Upper lobe of left lung (tissue), 6 donors: ENCODE measurements at regions not wholly inside any gene's neighbourhood (a gene's known extent, or its start where the extent isn't known, plus 50 kb on each side); places are given as distances from the start of the nearest gene placed in this dataset.

Source experiments
- ATAC-seq, 2 donors: fragments of 200-7000 bp; cut with Tn5 transposase; one replicate each; pipeline ENCODE4 v1.9.1; 2022; ENCODE audit warnings: mild to moderate bottlenecking in 2 of 2, moderate library complexity in 2 of 2; ENCODE audit not compliant: low FRiP score in 2 of 2
- DNase-seq, 2 donors: peaks; one replicate each; pipeline ENCODE4 v3.0.0-alpha.2; 2019 to 2020
- H3K27ac ChIP-seq, 4 donors: fragments of 200-600 bp; sonication (generic); one replicate each; pipeline ENCODE4 v1.5.1; 2016 to 2019
- H3K27me3 ChIP-seq, 4 donors: fragments of 200-600 bp; sonication (generic); one replicate each; pipeline ENCODE4 v1.5.1; 2017 to 2019
- H3K36me3 ChIP-seq, 4 donors: fragments of 200-600 bp; sonication (generic); one replicate each; pipeline ENCODE4 v1.5.1; 2016 to 2019
- H3K4me1 ChIP-seq, 4 donors: fragments of 200-600 bp; sonication (generic); one replicate each; pipeline ENCODE4 v1.5.1; 2018 to 2019
- H3K4me3 ChIP-seq, 4 donors: fragments of 200-600 bp; sonication (generic); one replicate each; pipeline ENCODE4 v1.5.1; 2017 to 2019; ENCODE audit warnings: mild to moderate bottlenecking in 2 of 4, moderate library complexity in 1 of 4
- H3K9me3 ChIP-seq, 4 donors: fragments of 200-600 bp; sonication (generic); one replicate each; pipeline ENCODE4 v1.5.1; 2018 to 2019
- CTCF ChIP-seq, 6 experiments: fragments of 450-650 bp in 4 of 6; fragments of 200-600 bp in 2 of 6; sonication (generic) in 2 of 6; IDR thresholded peaks; one replicate each; pipeline ENCODE4 v1.5.1; 2016 to 2019; ENCODE audit warnings: antibody characterized with exemption in 6 of 6
- EP300 ChIP-seq, 4 donors: sonication (generic); formaldehyde crosslinking; IDR thresholded peaks; one replicate each; pipeline ENCODE4 v1.5.1; 2017; ENCODE audit warnings: antibody characterized with exemption in 4 of 4, control low read depth in 2 of 4
- POLR2A ChIP-seq, 4 donors: fragments of 450-650 bp; IDR thresholded peaks; one replicate each; pipeline ENCODE4 v1.5.1; 2016 to 2017; ENCODE audit warnings: antibody characterized with exemption in 4 of 4, mild to moderate bottlenecking in 2 of 4
- POLR2AphosphoS5 ChIP-seq, 2 donors: sonication (generic); formaldehyde crosslinking; IDR thresholded peaks; one replicate each; pipeline ENCODE4 v1.5.1; 2017; ENCODE audit warnings: antibody characterized with exemption in 2 of 2
- WGBS, 2 donors: methylation state at CpG; one replicate each; pipeline ENCODE4 v1.1.5; 2017 to 2018; 5-methylcytosine and 5-hydroxymethylcytosine counted together
- donor health status: DM: no; HTN: no; CAD: no; lungs with moderate emphysema.
- donor health status: DM: no; HTN: yes; CAD: no; lungs with severe emphysema.

- TF ChIP-seq EP300 (IDR thresholded peaks at IDR 0.05) (no peak), POLR2AphosphoS5 (IDR thresholded peaks at IDR 0.05) (no peak), POLR2A (IDR thresholded peaks at IDR 0.05) (no peak), CTCF (IDR thresholded peaks at IDR 0.05) (no peak)
- no peak overlapping the region for H3K27ac ChIP-seq
- ATAC-seq (no peak), DNase-seq (no peak)
- no peaks in the 10 kb centered on the region for H3K27me3 ChIP-seq
- H3K36me3 ChIP-seq: no peaks in the 10 kb centered on the region
- WGBS, 2 donors: 76 to 87% methylated on average over 5 to 8 of the region's 8 CpGs
- H3K4me3 ChIP-seq: no peak overlapping the region
- H3K9me3 ChIP-seq: no peaks in the 10 kb centered on the region
- no peaks in the 10 kb centered on the region for H3K4me1 ChIP-seq
These were observed 1174.4 kb downstream of the BRD1 start for GRCh38 chr22:48653306-48653705.

- DNase-seq (peak in 1 of 2 donors; percentile 49), ATAC-seq (no peak)
- no peaks in the 10 kb centered on the region for H3K9me3 ChIP-seq
- H3K27me3 ChIP-seq: no peaks in the 10 kb centered on the region
- H3K27ac ChIP-seq: no peak overlapping the region
- no peak for TF ChIP-seq POLR2AphosphoS5 (IDR thresholded peaks at IDR 0.05)
- no peak for TF ChIP-seq CTCF (IDR thresholded peaks at IDR 0.05)
- no peak for TF ChIP-seq POLR2A (IDR thresholded peaks at IDR 0.05)
- TF ChIP-seq EP300 (IDR thresholded peaks at IDR 0.05): no peak
- WGBS, 2 donors: 86 to 88% methylated on average over 6 to 16 of the region's 16 CpGs
- no peak overlapping the region for H3K4me3 ChIP-seq
- no peaks in the 10 kb centered on the region for H3K4me1 ChIP-seq
- H3K36me3 ChIP-seq: no peaks in the 10 kb centered on the region
These were observed 1174.9 kb downstream of the BRD1 start for GRCh38 chr22:48652796-48653195.

GRCh38 chr22:48651981-48652538 is 1175.6 kb downstream of the BRD1 start:
- Histone ChIP-seq H3K9me3 (no peaks in the 10 kb centered on the region), H3K36me3 (no peaks in the 10 kb centered on the region), H3K27ac (no peak overlapping the region), H3K4me3 (no peak overlapping the region), H3K27me3 (no peaks in the 10 kb centered on the region), H3K4me1 (no peaks in the 10 kb centered on the region)
- TF ChIP-seq POLR2A (IDR thresholded peaks at IDR 0.05): no peak
- no peak for ATAC-seq
- 93% methylated on average over 17 of the region's 19 CpGs; no CpG with 5 or more reads in 1 of the 2 donors for WGBS, 2 donors
- DNase-seq: peak in 1 of 2 donors; percentile 54

GRCh38 chr22:48651036-48651890 is 1176.4 kb downstream of the BRD1 start:
- Histone ChIP-seq H3K4me3 (no peak overlapping the region), H3K9me3 (no peaks in the 10 kb centered on the region), H3K27ac (no peak overlapping the region), H3K27me3 (no peaks in the 10 kb centered on the region), H3K4me1 (no peaks in the 10 kb centered on the region), H3K36me3 (no peaks in the 10 kb centered on the region)
- DNase-seq: peak in 1 of 2 donors; percentile 59
- TF ChIP-seq POLR2A (IDR thresholded peaks at IDR 0.05): no peak
- TF ChIP-seq CTCF (IDR thresholded peaks at IDR 0.05): no peak
- no peak for TF ChIP-seq EP300 (IDR thresholded peaks at IDR 0.05)
- TF ChIP-seq POLR2AphosphoS5 (IDR thresholded peaks at IDR 0.05): no peak
- no peak for ATAC-seq
- 89 to 94% methylated on average over 12 to 26 of the region's 26 CpGs for WGBS, 2 donors

GRCh38 chr22:48650323-48651035 is 1177.2 kb downstream of the BRD1 start:
- TF ChIP-seq POLR2AphosphoS5 (IDR thresholded peaks at IDR 0.05) (no peak), CTCF (IDR thresholded peaks at IDR 0.05) (no peak)
- H3K4me3 ChIP-seq: no peak overlapping the region
- DNase-seq (peak in 1 of 2 donors; percentile 54), ATAC-seq (no peak)
- H3K9me3 ChIP-seq: no peaks in the 10 kb centered on the region
- H3K4me1 ChIP-seq: no peaks in the 10 kb centered on the region
- no peak overlapping the region for H3K27ac ChIP-seq
- no peaks in the 10 kb centered on the region for H3K27me3 ChIP-seq
- H3K36me3 ChIP-seq: no peaks in the 10 kb centered on the region
- WGBS, 2 donors: 92 to 95% methylated on average over 12 to 15 of the region's 17 CpGs
